Epithelial cell of esophagus (primary cell): ENCODE measurements at regions not wholly inside any gene's neighbourhood (a gene's known extent, or its start where the extent isn't known, plus 50 kb on each side); places are given as distances from the start of the nearest gene placed in this dataset.

Source experiments
- DNase-seq: peaks from one replicate; pipeline ENCODE4 v3.0.0; 2010; ENCODE audit warnings: low read depth
- H3K4me3 ChIP-seq: 2 replicates; pipeline ENCODE4 v1.5.1; 2011; ENCODE audit warnings: mild to moderate bottlenecking, low read length, control low read depth
- CTCF ChIP-seq: IDR thresholded peaks from 2 replicates; pipeline ENCODE4 v1.5.1; 2011; ENCODE audit warnings: low read depth, mild to moderate bottlenecking, low read length, control low read depth, inconsistent platforms; ENCODE audit not compliant: insufficient read depth; ENCODE audit errors: missing control alignments

- no peak for TF ChIP-seq CTCF
- no peak overlapping the region for H3K4me3 ChIP-seq
- DNase-seq, result peak; percentile 78
These were observed 220.3 kb upstream of the SFRP2 start for GRCh38 chr4:154009191-154009590.

- no peak for TF ChIP-seq CTCF
- no peak overlapping the region for H3K4me3 ChIP-seq
- DNase-seq, result peak; percentile 33
These were observed 216.3 kb upstream of the SFRP2 start for GRCh38 chr4:154005171-154005520.

- no peak overlapping the region for H3K4me3 ChIP-seq
- TF ChIP-seq CTCF, result no peak
These were observed 215.8 kb upstream of the SFRP2 start for GRCh38 chr4:154004507-154005170.

GRCh38 chr4:154004016-154004415 lies 215.1 kb upstream of the SFRP2 start:
- no peak for TF ChIP-seq CTCF

More at GRCh38 chr4:154004507-154005170, 215.8 kb upstream of the SFRP2 start:
- DNase-seq, result peak; percentile 51

GRCh38 chr4:154003378-154003777 lies 214.5 kb upstream of the SFRP2 start:
- no peak for TF ChIP-seq CTCF
- H3K4me3 ChIP-seq, result no peak overlapping the region
- no peak for DNase-seq

More at GRCh38 chr4:154004016-154004415, 215.1 kb upstream of the SFRP2 start:
- DNase-seq, result no peak
- no peak overlapping the region for H3K4me3 ChIP-seq

- no peak for TF ChIP-seq CTCF
- no peak overlapping the region for H3K4me3 ChIP-seq
- DNase-seq, result no peak
These were observed 212.3 kb upstream of the SFRP2 start for GRCh38 chr4:154001193-154001592.

- TF ChIP-seq CTCF, result no peak
- no peak for DNase-seq
- H3K4me3 ChIP-seq, result no peak overlapping the region
These were observed 208.6 kb upstream of the SFRP2 start for GRCh38 chr4:153997516-153997915.
